RWPE2 (cell line): ENCODE measurements at regions not wholly inside any gene's neighbourhood (a gene's known extent, or its start where the extent isn't known, plus 50 kb on each side); places are given as distances from the start of the nearest gene placed in this dataset.
A peak's percentile ranks its signal among the peaks of the same experiment; 100 is the strongest.
"Not testable (repeated sequence)": the region's sequence is repeated elsewhere in the genome, so short reads cannot be mapped to it uniquely, and the experiment has no call there.

Source experiments
- ATAC-seq: fragments of 200-7000 bp; cut with Tn5 transposase; 3 replicates; pipeline ENCODE4 v1.9.1; 2021; ENCODE audit warnings: low read depth
- DNase-seq: peaks from one replicate; pipeline ENCODE4 v3.0.0-alpha.2; 2020; ENCODE audit warnings: low spot score
- H3K27ac ChIP-seq: fragments of 450-650 bp; 2 replicates; pipeline ENCODE4 v1.5.1; 2017; ENCODE audit warnings: mild to moderate bottlenecking; ENCODE audit not compliant: poor library complexity, severe bottlenecking
- H3K27me3 ChIP-seq: fragments of 250-450 bp; sonication (Bioruptor Pico); 2 replicates; pipeline ENCODE4 v1.5.1; 2021; ENCODE audit warnings: mild to moderate bottlenecking, moderate library complexity; ENCODE audit not compliant: insufficient read depth, poor library complexity, severe bottlenecking
- H3K36me3 ChIP-seq: fragments of 250-450 bp; sonication (Bioruptor Pico); 2 replicates; pipeline ENCODE4 v1.5.1; 2020; ENCODE audit warnings: low read depth, mild to moderate bottlenecking, moderate library complexity
- H3K4me1 ChIP-seq: fragments of 250-450 bp; sonication (Bioruptor Pico); 2 replicates; pipeline ENCODE4 v1.5.1; 2021; ENCODE audit warnings: mild to moderate bottlenecking, moderate library complexity; ENCODE audit not compliant: insufficient read depth, poor library complexity, severe bottlenecking
- H3K4me3 ChIP-seq: fragments of 250-450 bp; sonication (Bioruptor Pico); 2 replicates; pipeline ENCODE4 v1.5.1; 2021; ENCODE audit warnings: mild to moderate bottlenecking, moderate library complexity; ENCODE audit not compliant: severe bottlenecking
- H3K9me3 ChIP-seq: fragments of 250-450 bp; sonication (Bioruptor Pico); 2 replicates; pipeline ENCODE4 v1.5.1; 2021; ENCODE audit warnings: mild to moderate bottlenecking, moderate library complexity; ENCODE audit not compliant: severe bottlenecking
- CTCF ChIP-seq: fragments of 450-650 bp; IDR thresholded peaks from one replicate; pipeline ENCODE4 v1.5.1; 2017; ENCODE audit warnings: mild to moderate bottlenecking, moderate library complexity; ENCODE audit not compliant: poor library complexity, severe bottlenecking

GRCh38 chr3:98679986-98680385, 83.2 kb upstream of the ST3GAL6 start:
- H3K36me3 ChIP-seq: no peaks in the 10 kb centered on the region
- no peak overlapping the region for H3K4me3 ChIP-seq
- H3K4me1 ChIP-seq: peaks cover 4% of the 10 kb centered on the region
- ATAC-seq: no peak
- no peak for DNase-seq
- TF ChIP-seq CTCF: no peak
- no peaks in the 10 kb centered on the region for H3K27me3 ChIP-seq
- no peaks in the 10 kb centered on the region for H3K9me3 ChIP-seq
- H3K27ac ChIP-seq: no peak overlapping the region

GRCh38 chr3:98680723-98681122, 82.4 kb upstream of the ST3GAL6 start:
- Histone ChIP-seq H3K4me1 (peaks cover 4% of the 10 kb centered on the region), H3K27ac (peak overlapping the region; percentile 18), H3K36me3 (no peaks in the 10 kb centered on the region), H3K9me3 (no peaks in the 10 kb centered on the region), H3K27me3 (no peaks in the 10 kb centered on the region), H3K4me3 (no peak overlapping the region)
- DNase-seq: no peak
- no peak for TF ChIP-seq CTCF
- peak; percentile 85 for ATAC-seq

DNA sequence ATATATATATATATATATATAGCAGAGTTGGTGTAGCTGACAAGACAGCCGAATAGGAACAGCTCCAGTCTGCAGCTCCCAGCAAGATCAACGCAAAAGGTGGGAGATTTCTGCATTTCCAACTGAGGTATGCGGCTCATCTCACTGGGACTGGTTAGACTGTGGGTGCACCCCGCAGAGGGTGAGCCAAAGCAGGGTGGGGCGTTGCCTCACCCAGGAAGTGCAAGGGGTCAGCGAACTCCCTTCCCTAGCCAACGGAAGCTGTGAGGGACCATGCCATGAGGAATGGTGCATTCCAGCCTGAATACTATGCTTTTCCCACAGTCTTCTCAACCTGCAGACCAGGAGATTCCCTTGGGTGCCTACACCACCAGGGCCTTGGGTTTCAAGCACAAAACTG, 81.7 kb upstream of the ST3GAL6 start:
- Histone ChIP-seq H3K9me3 (no peaks in the 10 kb centered on the region), H3K4me1 (peaks cover 4% of the 10 kb centered on the region), H3K4me3 (no peak overlapping the region), H3K27ac (no peak overlapping the region), H3K36me3 (no peaks in the 10 kb centered on the region), H3K27me3 (no peaks in the 10 kb centered on the region)
- ATAC-seq (no peak), DNase-seq (no peak)
- TF ChIP-seq CTCF: no peak

DNA sequence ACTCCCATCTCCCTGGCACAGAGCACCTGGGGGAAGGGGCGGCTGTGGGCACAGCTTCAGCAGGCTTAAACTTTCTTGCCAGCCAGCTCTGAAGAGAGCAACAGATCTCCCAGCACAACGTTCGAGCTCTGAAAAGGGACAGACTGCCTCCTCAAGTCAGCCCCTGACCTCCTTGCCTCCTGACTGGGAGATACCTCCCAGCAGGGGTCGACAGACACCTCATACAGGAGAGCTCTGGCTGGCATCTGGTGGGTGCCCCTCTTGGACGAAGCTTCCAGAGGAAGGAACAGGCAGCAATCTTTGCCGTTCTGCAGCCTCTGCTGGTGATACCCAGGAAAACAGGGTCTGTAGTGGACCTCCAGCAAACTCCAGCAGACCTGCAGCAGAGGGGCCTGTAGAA, 80.7 kb upstream of the ST3GAL6 start:
- not testable (repeated sequence) for DNase-seq, ATAC-seq, H3K4me1 ChIP-seq

GRCh38 chr3:98688363-98688762, 74.8 kb upstream of the ST3GAL6 start:
- Histone ChIP-seq H3K4me3 (no peak overlapping the region), H3K27ac (no peak overlapping the region), H3K27me3 (no peaks in the 10 kb centered on the region), H3K36me3 (no peaks in the 10 kb centered on the region), H3K9me3 (no peaks in the 10 kb centered on the region), H3K4me1 (no peaks in the 10 kb centered on the region)
- DNase-seq (no peak), ATAC-seq (no peak)
- no peak for TF ChIP-seq CTCF

More for the DNA sequence above, 80.7 kb upstream of the ST3GAL6 start:
- H3K9me3 ChIP-seq, H3K27ac ChIP-seq, H3K36me3 ChIP-seq, H3K4me3 ChIP-seq, H3K27me3 ChIP-seq: not testable (repeated sequence)
